ENCODE measurements at regions not wholly inside any gene's neighbourhood (a gene's known extent, or its start where the extent isn't known, plus 50 kb on each side); places are given as distances from the start of the nearest gene placed in this dataset.

DNA sequence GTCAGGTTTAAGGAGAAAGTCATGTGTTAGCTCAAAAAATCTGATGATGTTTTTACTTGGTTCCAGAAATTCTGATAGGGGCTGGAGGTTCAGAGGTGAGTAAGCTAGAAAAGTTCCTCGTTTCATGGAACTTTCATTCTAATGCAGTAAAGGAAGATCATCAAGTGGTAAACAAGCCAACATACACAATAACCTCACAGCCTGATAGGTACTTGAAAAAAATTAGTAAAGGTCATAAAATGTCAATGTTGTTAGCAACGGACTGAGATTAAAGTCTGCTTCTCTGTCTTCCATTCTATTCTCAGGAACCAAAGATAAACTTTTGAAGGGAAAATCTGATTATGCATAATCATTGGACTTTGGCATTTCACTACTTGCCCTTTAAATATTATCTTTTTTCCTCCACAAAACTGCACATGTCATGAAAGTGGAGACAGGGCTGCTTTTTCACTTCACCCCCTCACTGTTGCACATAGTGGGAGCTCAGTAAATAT is 165.4 kb upstream of the MAF start:
- TF ChIP-seq, protein P1, sequence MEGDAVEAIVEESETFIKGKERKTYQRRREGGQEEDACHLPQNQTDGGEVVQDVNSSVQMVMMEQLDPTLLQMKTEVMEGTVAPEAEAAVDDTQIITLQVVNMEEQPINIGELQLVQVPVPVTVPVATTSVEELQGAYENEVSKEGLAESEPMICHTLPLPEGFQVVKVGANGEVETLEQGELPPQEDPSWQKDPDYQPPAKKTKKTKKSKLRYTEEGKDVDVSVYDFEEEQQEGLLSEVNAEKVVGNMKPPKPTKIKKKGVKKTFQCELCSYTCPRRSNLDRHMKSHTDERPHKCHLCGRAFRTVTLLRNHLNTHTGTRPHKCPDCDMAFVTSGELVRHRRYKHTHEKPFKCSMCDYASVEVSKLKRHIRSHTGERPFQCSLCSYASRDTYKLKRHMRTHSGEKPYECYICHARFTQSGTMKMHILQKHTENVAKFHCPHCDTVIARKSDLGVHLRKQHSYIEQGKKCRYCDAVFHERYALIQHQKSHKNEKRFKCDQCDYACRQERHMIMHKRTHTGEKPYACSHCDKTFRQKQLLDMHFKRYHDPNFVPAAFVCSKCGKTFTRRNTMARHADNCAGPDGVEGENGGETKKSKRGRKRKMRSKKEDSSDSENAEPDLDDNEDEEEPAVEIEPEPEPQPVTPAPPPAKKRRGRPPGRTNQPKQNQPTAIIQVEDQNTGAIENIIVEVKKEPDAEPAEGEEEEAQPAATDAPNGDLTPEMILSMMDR (IDR thresholded peaks at IDR 0.05): no peak
- TF ChIP-seq, protein P2, sequence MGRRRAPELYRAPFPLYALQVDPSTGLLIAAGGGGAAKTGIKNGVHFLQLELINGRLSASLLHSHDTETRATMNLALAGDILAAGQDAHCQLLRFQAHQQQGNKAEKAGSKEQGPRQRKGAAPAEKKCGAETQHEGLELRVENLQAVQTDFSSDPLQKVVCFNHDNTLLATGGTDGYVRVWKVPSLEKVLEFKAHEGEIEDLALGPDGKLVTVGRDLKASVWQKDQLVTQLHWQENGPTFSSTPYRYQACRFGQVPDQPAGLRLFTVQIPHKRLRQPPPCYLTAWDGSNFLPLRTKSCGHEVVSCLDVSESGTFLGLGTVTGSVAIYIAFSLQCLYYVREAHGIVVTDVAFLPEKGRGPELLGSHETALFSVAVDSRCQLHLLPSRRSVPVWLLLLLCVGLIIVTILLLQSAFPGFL (CRISPR knock-in tag; IDR thresholded peaks at IDR 0.05; ENCODE audit: borderline replicate concordance): no peak
- no peak for TF ChIP-seq SP1 (CRISPR knock-in tag; conservative IDR thresholded peaks at IDR 0.05)
- TF ChIP-seq CREB1 (CRISPR knock-in tag; IDR thresholded peaks at IDR 0.05): no peak

Measured in WTC11 (cell line).